GM12875 (cell line): ENCODE measurements at regions not wholly inside any gene's neighbourhood (a gene's known extent, or its start where the extent isn't known, plus 50 kb on each side); places are given as distances from the start of the nearest gene placed in this dataset.

ENCODE experiments used
- H3K4me3 ChIP-seq: one replicate; pipeline ENCODE4 v1.5.1; 2011; ENCODE audit warnings: low read depth, low read length, control low read depth
- CTCF ChIP-seq: IDR thresholded peaks from 2 replicates; pipeline ENCODE4 v1.5.1; 2011; ENCODE audit warnings: low read depth, mild to moderate bottlenecking, control low read depth, inconsistent platforms, low read length, moderate library complexity, borderline replicate concordance; ENCODE audit not compliant: insufficient read depth

GRCh38 chr5:124584991-124585715, 161.3 kb downstream of the ZNF608 start:
- no peak for TF ChIP-seq CTCF
- no peak overlapping the region for H3K4me3 ChIP-seq

- no peak overlapping the region for H3K4me3 ChIP-seq
- TF ChIP-seq CTCF = no peak
These were observed 162.7 kb downstream of the ZNF608 start for GRCh38 chr5:124583469-124584350.

- no peak for TF ChIP-seq CTCF
- no peak overlapping the region for H3K4me3 ChIP-seq
These were observed 163.9 kb downstream of the ZNF608 start for GRCh38 chr5:124582561-124582840.

- no peak overlapping the region for H3K4me3 ChIP-seq
- no peak for TF ChIP-seq CTCF
These were observed 164.5 kb downstream of the ZNF608 start for GRCh38 chr5:124581738-124582560.

- no peak for TF ChIP-seq CTCF
These were observed 165.3 kb downstream of the ZNF608 start for GRCh38 chr5:124580925-124581737.

GRCh38 chr5:124580512-124580911, 165.9 kb downstream of the ZNF608 start:
- TF ChIP-seq CTCF = no peak
- H3K4me3 ChIP-seq = no peak overlapping the region

More at GRCh38 chr5:124580925-124581737, 165.3 kb downstream of the ZNF608 start:
- H3K4me3 ChIP-seq = no peak overlapping the region
